Cardiac septum (tissue), 1 donor: ENCODE measurements at regions not wholly inside any gene's neighbourhood (a gene's known extent, or its start where the extent isn't known, plus 50 kb on each side); places are given as distances from the start of the nearest gene placed in this dataset.

Experiments
- DNase-seq: peaks from one replicate; pipeline ENCODE4 v3.0.0-alpha.2; 2020; ENCODE audit warnings: low spot score
- intact Hi-C: fragments of 100-400 bp; cut with DNase I; formaldehyde crosslinking; loops from one replicate; pipeline ENCODE4 v1.14.0; 2022
- donor health status: DM: no; HTN: no; CAD: no.

DNA sequence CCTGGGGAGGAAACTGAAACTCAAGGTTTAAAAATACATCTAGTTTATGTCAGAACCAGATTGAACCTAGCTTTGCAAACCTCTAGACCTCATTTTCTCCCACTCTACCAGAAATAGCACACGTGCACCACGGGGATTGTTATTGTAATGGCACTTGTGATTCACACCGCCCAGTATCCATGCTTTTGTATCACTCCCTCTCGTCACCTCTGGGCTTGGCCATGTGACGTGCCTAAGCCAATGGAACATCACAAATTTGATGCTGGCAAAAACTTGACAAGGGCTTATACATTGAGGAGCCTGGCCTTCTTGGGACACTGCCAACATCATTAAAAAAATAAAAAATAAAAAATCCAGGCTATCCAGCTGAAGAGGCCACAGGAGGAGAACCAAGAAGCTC lies 495.8 kb upstream of the POU3F3 start:
- intact Hi-C loops: no loop called here
- no peak for DNase-seq

DNA sequence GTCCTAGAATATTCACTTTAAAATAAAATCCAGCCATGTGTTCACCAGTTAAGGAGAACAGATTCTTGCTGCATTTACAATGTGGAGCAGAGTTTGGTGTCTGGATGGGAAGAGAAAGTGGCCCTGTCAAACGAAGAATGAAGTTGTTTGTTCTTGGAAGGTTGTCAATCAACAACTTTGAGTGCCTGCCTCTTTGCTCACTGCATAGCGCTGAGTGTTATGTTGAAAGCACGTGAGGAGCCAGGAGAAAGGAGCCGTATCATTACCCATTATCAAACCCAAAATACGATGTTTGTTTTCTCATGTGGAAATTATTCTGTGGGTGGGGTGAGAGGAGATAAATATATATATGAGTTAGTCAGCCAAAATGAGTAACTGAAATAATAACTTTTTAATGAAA lies 492.5 kb upstream of the POU3F3 start:
- no peak for DNase-seq
- intact Hi-C loops: no loop called here

- intact Hi-C loops: no loop called here
These were observed 485.8 kb upstream of the POU3F3 start for GRCh38 chr2:104368089-104368488.

GRCh38 chr2:104371087-104371781 lies 482.7 kb upstream of the POU3F3 start:
- DNase-seq: no peak
- intact Hi-C loops: no loop called here

More at GRCh38 chr2:104368089-104368488, 485.8 kb upstream of the POU3F3 start:
- no peak for DNase-seq

DNA sequence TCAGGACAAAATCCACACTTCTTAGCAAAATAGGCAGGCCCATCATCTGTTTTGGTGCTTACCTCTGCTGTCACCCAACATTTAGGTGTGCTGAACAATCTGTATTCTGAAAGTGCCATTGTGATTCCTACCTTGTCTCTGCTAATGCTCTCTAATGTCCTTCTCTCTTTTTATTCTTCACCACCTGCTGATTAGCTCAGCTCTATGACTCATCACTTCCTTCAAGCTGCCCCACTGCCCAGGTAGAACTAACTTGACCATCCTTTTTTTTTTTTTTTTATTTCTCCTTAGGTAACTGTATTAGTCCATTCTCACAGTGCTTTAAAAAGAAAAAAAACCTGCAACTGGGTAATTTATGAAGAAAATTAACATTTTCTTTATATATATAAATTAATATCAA lies 478.7 kb upstream of the POU3F3 start:
- intact Hi-C loops: no loop called here
- DNase-seq: no peak

- DNase-seq: no peak
- intact Hi-C loops: no loop called here
These were observed 475.0 kb upstream of the POU3F3 start for GRCh38 chr2:104378853-104379374.

GRCh38 chr2:104384961-104385360 lies 469.0 kb upstream of the POU3F3 start:
- intact Hi-C loops: no loop called here

DNA sequence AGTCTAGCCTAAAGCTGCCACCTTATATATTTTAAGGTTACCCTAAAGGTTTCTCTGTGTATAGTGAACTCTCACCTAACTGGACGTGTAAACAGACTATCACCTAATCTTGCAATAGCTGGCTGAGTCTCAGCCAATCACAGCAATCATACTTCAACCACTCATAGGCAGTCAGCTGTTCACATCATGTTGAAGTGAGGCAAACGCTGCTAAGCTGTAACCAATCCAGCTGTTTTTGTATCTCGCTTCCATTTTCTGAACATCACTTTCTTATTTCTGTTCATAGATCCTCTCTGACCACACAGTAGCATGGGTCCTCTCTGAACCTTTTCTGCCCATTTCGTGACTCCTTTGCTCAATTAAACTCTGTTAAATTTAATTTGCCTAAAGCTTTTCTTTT lies 468.2 kb upstream of the POU3F3 start:
- intact Hi-C loops: loop anchor here (2.0 kb wide), 1 partner anchor 21 kb away; no protein-coding TSS in a partner anchor
- no peak for DNase-seq

More at GRCh38 chr2:104384961-104385360, 469.0 kb upstream of the POU3F3 start:
- DNase-seq: no peak

DNA sequence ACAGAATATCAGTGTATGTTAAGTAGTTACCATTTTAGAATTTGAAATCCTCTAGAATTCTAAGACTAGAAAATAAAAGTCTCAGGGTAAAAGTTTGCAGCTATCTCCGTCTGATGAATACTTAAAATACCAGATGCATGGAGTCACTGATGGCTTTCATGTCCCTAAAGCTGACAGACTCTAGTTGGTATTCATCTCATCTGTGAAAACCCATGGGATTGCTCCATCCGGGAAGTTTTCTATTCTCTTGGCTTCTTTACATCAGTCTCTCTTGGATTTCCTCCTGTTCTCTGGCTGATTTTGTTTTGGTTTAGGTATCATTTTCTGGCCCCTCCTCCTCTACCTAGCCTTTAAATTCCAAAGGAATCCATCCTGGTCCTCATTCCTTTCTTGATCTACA lies 465.6 kb upstream of the POU3F3 start:
- intact Hi-C loops: no loop called here
- DNase-seq: no peak

DNA sequence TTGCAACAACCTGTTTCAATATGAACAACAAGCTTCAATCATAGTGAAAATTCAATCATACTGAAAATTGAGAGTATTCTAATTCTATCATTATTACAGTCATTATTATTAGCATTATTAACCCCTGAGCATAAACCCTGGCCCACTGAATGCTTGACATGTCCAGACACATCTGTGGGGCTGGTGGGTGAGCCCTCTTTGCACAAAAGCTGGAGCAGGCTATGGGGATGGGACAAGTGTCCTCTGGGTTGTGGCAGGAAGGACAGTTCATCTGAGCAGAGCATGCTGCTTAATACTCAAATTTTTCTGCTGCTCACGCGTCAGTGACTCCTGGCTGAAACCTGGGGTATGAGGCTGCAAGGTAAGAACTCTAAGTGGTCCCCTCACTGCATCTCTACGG lies 451.1 kb upstream of the POU3F3 start:
- intact Hi-C loops: no loop called here

DNA sequence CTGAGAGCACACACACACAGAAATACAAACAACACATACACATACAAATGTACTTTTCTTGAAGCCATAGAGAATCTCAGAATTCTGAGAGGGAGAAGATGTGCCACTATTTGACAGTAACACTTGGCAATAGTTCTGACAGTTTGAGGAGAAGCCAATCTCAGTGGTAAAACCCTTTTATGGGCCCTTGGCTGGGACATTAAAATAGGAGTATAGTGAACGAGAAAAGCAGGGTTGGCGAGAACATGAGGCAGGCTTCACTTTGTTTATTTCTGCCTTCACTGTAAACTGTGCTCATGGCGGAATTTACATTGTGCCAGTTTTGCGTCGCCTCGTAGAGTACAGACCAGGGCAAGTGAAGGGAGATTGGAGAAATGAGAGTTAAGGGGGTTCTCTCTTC lies 449.4 kb upstream of the POU3F3 start:
- intact Hi-C loops: no loop called here
- DNase-seq: no peak

More for the DNA sequence above, 451.1 kb upstream of the POU3F3 start:
- DNase-seq: no peak

DNA sequence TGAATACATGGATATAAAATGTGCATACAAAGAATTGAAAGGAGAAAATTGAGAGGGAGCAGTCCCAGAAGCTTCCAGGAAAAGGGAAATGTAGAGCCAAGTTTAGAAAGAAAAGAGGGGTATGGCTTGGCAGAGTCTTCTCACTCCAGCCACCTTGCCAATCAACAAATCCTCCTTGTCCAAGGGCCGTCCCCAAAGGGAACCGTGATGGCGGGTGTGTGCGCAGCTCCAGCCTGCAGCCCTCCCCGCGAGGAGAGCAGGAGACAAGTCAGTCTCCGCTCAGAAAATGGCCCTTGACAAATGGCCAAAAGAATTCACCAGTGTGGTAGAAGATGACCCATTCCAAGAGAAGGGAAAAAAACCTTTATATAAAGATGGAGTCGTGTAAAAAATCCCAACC lies 448.3 kb upstream of the POU3F3 start:
- intact Hi-C loops: loop anchor here (2.0 kb wide), 1 partner anchor 19 kb away; no protein-coding TSS in a partner anchor
- DNase-seq: no peak

DNA sequence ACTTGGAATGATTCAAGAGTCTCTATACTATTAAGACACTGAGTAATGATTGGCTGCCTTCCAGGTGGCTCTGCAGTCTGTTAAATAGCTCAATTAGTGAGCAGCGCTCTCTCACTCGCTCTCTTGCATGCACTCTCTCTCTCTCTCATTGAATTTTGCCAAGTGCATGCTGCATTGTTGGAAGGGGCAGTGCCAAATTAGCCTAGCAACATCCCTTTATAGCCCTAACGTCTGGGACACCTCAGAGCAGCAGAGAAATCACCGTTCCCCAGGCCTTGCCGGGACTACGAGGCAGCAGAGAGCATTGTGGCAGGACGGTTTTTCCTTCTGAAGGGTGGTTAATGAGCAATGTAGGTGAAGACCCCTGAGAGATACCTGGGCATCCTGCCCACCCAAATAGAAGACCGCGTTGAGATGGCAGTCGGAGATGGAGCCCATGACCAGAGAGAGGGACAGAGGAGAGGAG lies 447.6 kb upstream of the POU3F3 start:
- no peak for DNase-seq
- intact Hi-C loops: loop anchor here (2.0 kb wide), 1 partner anchor 19 kb away; no protein-coding TSS in a partner anchor

- DNase-seq: no peak
- intact Hi-C loops: loop anchor here (2.0 kb wide), 1 partner anchor 21 kb away; no protein-coding TSS in a partner anchor
These were observed 446.3 kb upstream of the POU3F3 start for GRCh38 chr2:104407641-104408040.

DNA sequence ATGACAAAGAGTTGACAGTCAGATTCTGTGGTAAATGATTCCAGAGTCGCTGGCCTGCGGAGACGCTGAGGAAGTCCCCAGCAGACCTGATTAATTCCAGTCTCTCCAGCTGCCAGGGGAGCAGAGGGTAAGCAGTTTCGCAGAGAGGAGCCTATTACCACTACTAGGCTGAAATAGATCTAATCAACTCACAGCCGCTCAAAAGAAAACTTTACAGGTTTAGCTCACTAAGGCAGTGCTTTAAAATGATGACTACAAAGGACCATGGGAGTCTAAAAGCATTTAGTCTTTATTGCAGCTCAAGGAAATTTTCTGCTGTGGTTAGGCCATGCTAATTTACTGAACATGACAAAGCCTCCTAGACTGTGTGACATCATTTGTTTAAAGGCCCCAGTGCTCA lies 445.6 kb upstream of the POU3F3 start:
- intact Hi-C loops: no loop called here
- DNase-seq: no peak

DNA sequence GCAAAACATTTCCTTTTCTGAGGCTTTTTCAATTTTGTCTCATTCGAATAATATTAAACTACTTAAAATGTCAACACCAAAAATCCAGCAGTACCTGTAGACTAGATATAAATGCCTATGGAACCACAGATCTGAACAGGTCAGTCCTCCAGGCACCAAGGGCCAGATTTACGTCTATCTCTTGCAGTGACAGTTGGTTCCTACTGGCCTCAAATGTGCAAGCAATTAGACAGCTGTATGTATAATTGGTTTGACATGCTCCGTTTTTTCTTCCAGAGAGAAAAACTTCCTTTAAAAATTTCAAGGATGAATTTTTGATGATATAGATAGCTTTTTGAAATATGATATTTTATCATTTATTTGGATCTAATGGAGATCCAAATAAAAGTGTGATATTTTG lies 443.8 kb upstream of the POU3F3 start:
- intact Hi-C loops: no loop called here
- DNase-seq: no peak

DNA sequence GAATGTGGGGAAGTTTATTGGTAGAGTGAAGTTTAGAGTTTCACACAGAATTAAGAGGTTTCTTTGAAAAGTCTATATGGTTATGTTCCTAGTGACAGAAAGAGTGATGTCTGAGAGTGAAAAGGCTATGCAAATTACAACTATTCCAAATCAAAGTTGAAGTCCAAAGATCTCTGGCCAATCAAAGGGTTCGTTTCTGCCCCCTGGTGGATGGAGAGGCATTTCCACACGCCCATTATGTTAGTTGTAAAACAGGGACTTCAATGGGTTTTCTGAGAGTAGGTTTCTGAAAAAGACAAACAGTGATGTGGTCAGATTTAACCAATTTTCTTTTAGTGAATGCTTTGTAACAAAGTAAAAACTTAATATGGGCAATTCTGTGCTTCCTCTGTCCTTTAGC lies 441.5 kb upstream of the POU3F3 start:
- no peak for DNase-seq
- intact Hi-C loops: no loop called here

DNA sequence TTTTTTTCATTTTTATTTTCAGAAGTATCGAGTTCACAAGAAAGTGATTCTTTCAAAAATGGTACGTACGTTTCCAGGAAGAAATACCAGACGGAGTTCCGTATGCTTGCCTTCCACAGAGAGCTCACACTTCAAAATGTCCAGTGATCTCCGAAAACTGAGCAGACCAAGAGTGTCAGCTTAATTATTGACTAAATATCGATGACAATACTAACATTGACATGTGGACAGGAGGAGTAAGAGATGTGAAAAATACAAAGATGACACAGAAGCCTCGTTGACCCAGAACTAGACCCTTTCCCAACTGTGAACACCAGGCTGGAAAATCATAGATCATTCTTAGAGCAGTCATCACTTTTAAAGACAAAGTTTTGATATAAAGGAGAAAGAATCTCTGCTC lies 440.0 kb upstream of the POU3F3 start:
- no peak for DNase-seq
- intact Hi-C loops: no loop called here

GRCh38 chr2:104415284-104415683 lies 438.6 kb upstream of the POU3F3 start:
- intact Hi-C loops: no loop called here
- DNase-seq: no peak

DNA sequence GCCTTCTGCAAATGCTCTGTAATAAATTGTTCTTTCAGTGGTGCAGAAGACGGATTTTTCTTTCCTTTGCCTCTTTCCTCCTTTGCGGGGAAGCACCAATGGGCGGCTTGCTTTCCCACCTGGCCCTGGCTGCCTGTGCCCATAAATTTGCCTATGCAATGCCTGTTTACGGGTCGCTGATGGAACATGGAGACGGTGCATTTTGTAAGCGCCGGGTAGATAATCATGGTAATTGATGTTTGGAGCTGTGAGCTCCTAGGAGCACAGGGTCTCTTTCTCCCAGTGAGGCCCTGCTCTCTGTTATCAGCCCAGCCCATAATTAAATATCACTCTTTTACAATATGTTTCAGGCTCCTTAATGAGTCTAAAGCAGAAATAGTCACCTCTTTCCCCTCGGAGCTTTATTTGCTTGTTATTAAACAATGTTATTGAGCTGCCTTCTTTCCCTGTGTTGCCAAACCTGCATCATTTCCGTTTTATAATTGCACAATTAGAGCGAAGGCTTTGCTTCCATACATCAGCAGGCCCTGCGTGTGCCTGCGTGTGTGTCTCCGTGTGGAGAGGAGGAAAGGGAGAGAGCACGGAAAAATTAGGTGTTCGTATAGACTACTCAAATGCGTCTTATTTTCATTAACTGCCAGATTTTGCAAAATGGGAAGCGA lies 437.4 kb upstream of the POU3F3 start:
- DNase-seq: no peak
- intact Hi-C loops: no loop called here

GRCh38 chr2:104420420-104420819 lies 433.5 kb upstream of the POU3F3 start:
- no peak for DNase-seq
- intact Hi-C loops: no loop called here
